Lower leg skin (tissue), 4 donors: ENCODE measurements at regions not wholly inside any gene's neighbourhood (a gene's known extent, or its start where the extent isn't known, plus 50 kb on each side); places are given as distances from the start of the nearest gene placed in this dataset.

Source experiments
- DNase-seq, 2 donors: peaks; one replicate each; pipeline ENCODE4 v3.0.0-alpha.2; 2019; ENCODE audit warnings: low spot score in 2 of 2
- H3K4me3 ChIP-seq: fragments of 200-600 bp; sonication (generic); 2 replicates; pipeline ENCODE4 v1.5.1; 2017; ENCODE audit warnings: mild to moderate bottlenecking, low read depth; ENCODE audit not compliant: poor library complexity, severe bottlenecking
- CTCF ChIP-seq, 3 donors: fragments of 450-650 bp; IDR thresholded peaks; one replicate each; pipeline ENCODE4 v1.5.1; 2016; ENCODE audit warnings: antibody characterized with exemption in 3 of 3, mild to moderate bottlenecking in 3 of 3, moderate library complexity in 2 of 3
- POLR2A ChIP-seq, 2 donors: fragments of 450-650 bp; IDR thresholded peaks; one replicate each; pipeline ENCODE4 v1.6.1; 2016 to 2017; ENCODE audit warnings: antibody characterized with exemption in 2 of 2, mild to moderate bottlenecking in 1 of 2, moderate library complexity in 1 of 2
- WGBS, 2 donors: methylation state at CpG; one replicate each; pipeline ENCODE4 v1.1.5; 2018; 5-methylcytosine and 5-hydroxymethylcytosine counted together
- intact Hi-C: fragments of 100-400 bp; cut with DNase I; formaldehyde crosslinking; loops from one replicate; pipeline ENCODE4 v1.15.0; 2023; ENCODE audit warnings: low total_unique reads

GRCh38 chr1:82907313-82907712 lies 1091.6 kb downstream of the TTLL7 start:
- 87 to 91% methylated on average over 3 of the region's 3 CpGs for WGBS, 2 donors
- DNase-seq = no peak
- TF ChIP-seq POLR2A (IDR thresholded peaks at IDR 0.05) = no peak
- TF ChIP-seq CTCF (IDR thresholded peaks at IDR 0.05) = no peak
- H3K4me3 ChIP-seq = no peak overlapping the region
- intact Hi-C loops = no loop called here

- TF ChIP-seq CTCF (IDR thresholded peaks at IDR 0.05) (no peak), POLR2A (IDR thresholded peaks at IDR 0.05) (no peak)
- DNase-seq = no peak
- WGBS, 2 donors = 83 to 87% methylated on average over 4 of the region's 4 CpGs
- intact Hi-C loops = no loop called here
- no peak overlapping the region for H3K4me3 ChIP-seq
These were observed 1095.3 kb downstream of the TTLL7 start for GRCh38 chr1:82903626-82904025.

GRCh38 chr1:82901561-82901960 lies 1097.4 kb downstream of the TTLL7 start:
- H3K4me3 ChIP-seq = no peak overlapping the region

GRCh38 chr1:82901118-82901517 lies 1097.8 kb downstream of the TTLL7 start:
- no peak overlapping the region for H3K4me3 ChIP-seq
- no peak for DNase-seq
- no peak for TF ChIP-seq POLR2A (IDR thresholded peaks at IDR 0.05)
- no peak for TF ChIP-seq CTCF (IDR thresholded peaks at IDR 0.05)
- 57 to 69% methylated on average over 1 of the region's 1 CpG for WGBS, 2 donors
- intact Hi-C loops = no loop called here

More at GRCh38 chr1:82901561-82901960, 1097.4 kb downstream of the TTLL7 start:
- no peak for TF ChIP-seq CTCF (IDR thresholded peaks at IDR 0.05)
- no peak for TF ChIP-seq POLR2A (IDR thresholded peaks at IDR 0.05)
- 79 to 82% methylated on average over 5 of the region's 5 CpGs for WGBS, 2 donors
- intact Hi-C loops = no loop called here
- DNase-seq = no peak

GRCh38 chr1:82899017-82899416 lies 1098.3 kb downstream of the ADGRL2 start:
- 79 to 80% methylated on average over 3 of the region's 3 CpGs for WGBS, 2 donors
- H3K4me3 ChIP-seq = no peak overlapping the region
- DNase-seq = no peak
- TF ChIP-seq CTCF (IDR thresholded peaks at IDR 0.05) (no peak), POLR2A (IDR thresholded peaks at IDR 0.05) (no peak)
- intact Hi-C loops = no loop called here

- intact Hi-C loops = no loop called here
- 65 to 73% methylated on average over 1 of the region's 1 CpG for WGBS, 2 donors
- TF ChIP-seq CTCF (IDR thresholded peaks at IDR 0.05) = no peak
- no peak for TF ChIP-seq POLR2A (IDR thresholded peaks at IDR 0.05)
- no peak overlapping the region for H3K4me3 ChIP-seq
- DNase-seq = no peak
These were observed 1096.8 kb downstream of the ADGRL2 start for GRCh38 chr1:82897549-82897948.
